Endothelial cell of umbilical vein (primary cell): ENCODE measurements at regions not wholly inside any gene's neighbourhood (a gene's known extent, or its start where the extent isn't known, plus 50 kb on each side); places are given as distances from the start of the nearest gene placed in this dataset.

Experiments used
- BruUV-seq: library from RNA; stranded (reverse); fragments of 400-500 nt; replicated peaks from 2 replicates; lab custom pipeline; 2021; lab: Mats Ljungman, UMichigan
- CTCF ChIA-PET: fragments of 300-600, 350-600 bp; sonication (Branson Sonifier 250); formaldehyde crosslinking; loops from one replicate; lab custom pipeline; 2021; ENCODE audit warnings: antibody characterized with exemption, inconsistent platforms; lab: Charles Lee
- POLR2A ChIA-PET: fragments of 300-600, 350-600 bp; sonication (Branson Sonifier 250); formaldehyde crosslinking; loops from one replicate; lab custom pipeline; 2021; ENCODE audit warnings: antibody characterized with exemption, inconsistent platforms; lab: Charles Lee
- DNase-seq: peaks from one replicate; pipeline ENCODE4 v3.0.0-alpha.2; 2011; ENCODE audit warnings: low read depth, low spot score
- FAIRE-seq: peaks from 2 replicates; lab custom pipeline; 2011; peaks lifted over from hg19 to GRCh38; lab: Jason Lieb, UNC
- H2AFZ ChIP-seq: 2 replicates; pipeline ENCODE4 v1.6.0; 2012; ENCODE audit warnings: low read depth, low read length, control low read depth, inconsistent platforms
- H3K27ac ChIP-seq: 2 replicates; pipeline ENCODE4 v1.5.1; 2011; ENCODE audit warnings: low read depth, mild to moderate bottlenecking, control low read depth, low read length, moderate library complexity; ENCODE audit not compliant: insufficient read depth
- H3K27me3 ChIP-seq, 2 experiments: 2 replicates each; pipeline versions ENCODE4 v1.6.0 to v1.6.1; 2011; ENCODE audit warnings: low read length in 2 of 2, mixed read lengths in 1 of 2; ENCODE audit not compliant: control insufficient read depth in 2 of 2, insufficient read depth in 2 of 2
- H3K36me3 ChIP-seq, 2 experiments: 2 replicates in 1 of 2; 3 replicates in 1 of 2; pipeline ENCODE4 v1.5.1; 2011; ENCODE audit warnings: low read length in 2 of 2, mild to moderate bottlenecking in 1 of 2, moderate library complexity in 1 of 2; ENCODE audit not compliant: control insufficient read depth in 2 of 2, insufficient read depth in 2 of 2; ENCODE audit errors: extremely low read depth in 1 of 2
- H3K4me1 ChIP-seq: 3 replicates; pipeline ENCODE4 v1.5.1; 2011; ENCODE audit warnings: mild to moderate bottlenecking, low read length; ENCODE audit not compliant: control insufficient read depth, insufficient read depth; ENCODE audit errors: extremely low read depth
- H3K4me2 ChIP-seq: 2 replicates; pipeline ENCODE4 v1.6.1; 2011; ENCODE audit warnings: low read length, control low read depth, mixed read lengths; ENCODE audit not compliant: insufficient read depth
- H3K4me3 ChIP-seq, 3 experiments: fragments of 200-600 bp in 1 of 3; sonication (generic), shearing (Covaris generic) in 1 of 3; replicated peaks in 1 of 3; 2 replicates each; pipeline ENCODE4 v1.5.1; 2011 to 2016; ENCODE audit warnings: control low read depth in 3 of 3, low read length in 3 of 3, mild to moderate bottlenecking in 2 of 3, inconsistent platforms in 1 of 3, low read depth in 1 of 3, moderate library complexity in 1 of 3; ENCODE audit not compliant: insufficient read depth in 1 of 3
- H3K79me2 ChIP-seq: 2 replicates; pipeline ENCODE4 v1.6.0; 2012; ENCODE audit warnings: low read length, inconsistent platforms; ENCODE audit not compliant: control insufficient read depth, insufficient read depth
- H3K9ac ChIP-seq: replicated peaks from 2 replicates; pipeline ENCODE3; 2011; ENCODE audit warnings: low read length, control low read depth; ENCODE audit not compliant: insufficient read depth; ENCODE audit errors: extremely low read depth
- H3K9me1 ChIP-seq: replicated peaks from 3 replicates; pipeline ENCODE4 v1.6.0; 2011; ENCODE audit warnings: mild to moderate bottlenecking, low read length; ENCODE audit not compliant: control insufficient read depth, insufficient read depth; ENCODE audit errors: extremely low read depth
- H3K9me3 ChIP-seq: replicated peaks from 2 replicates; pipeline ENCODE4 v1.5.1; 2012; ENCODE audit warnings: low read length, inconsistent platforms; ENCODE audit not compliant: control insufficient read depth, insufficient read depth
- H4K20me1 ChIP-seq: replicated peaks from 2 replicates; pipeline ENCODE3; 2011; ENCODE audit warnings: mild to moderate bottlenecking, low read length; ENCODE audit not compliant: control insufficient read depth, insufficient read depth; ENCODE audit errors: extremely low read depth
- EZH2 ChIP-seq: IDR thresholded peaks from 2 replicates; pipeline ENCODE4 v1.6.1; 2012; ENCODE audit warnings: borderline replicate concordance, low read depth, mild to moderate bottlenecking, moderate library complexity, low read length, inconsistent platforms; ENCODE audit not compliant: severe bottlenecking
- FOS ChIP-seq: IDR thresholded peaks from 2 replicates; pipeline ENCODE4 v1.6.1; 2011; ENCODE audit warnings: mild to moderate bottlenecking, low read length, moderate library complexity, borderline replicate concordance; ENCODE audit not compliant: insufficient read depth
- GATA2 ChIP-seq: IDR thresholded peaks from 2 replicates; pipeline ENCODE4 v1.7.0; 2011; ENCODE audit warnings: low read depth, mild to moderate bottlenecking, moderate library complexity, mixed read lengths, low read length; ENCODE audit not compliant: insufficient read length, insufficient read depth
- JUN ChIP-seq: IDR thresholded peaks from 2 replicates; pipeline ENCODE4 v1.6.1; 2011; ENCODE audit warnings: borderline replicate concordance, low read depth; ENCODE audit not compliant: insufficient read length, insufficient read depth
- MYC ChIP-seq: IDR thresholded peaks from one replicate; pipeline ENCODE4 v1.6.1; 2011; ENCODE audit warnings: mild to moderate bottlenecking, low read depth, low read length
- POLR2A ChIP-seq: IDR thresholded peaks from 2 replicates; pipeline ENCODE4 v1.6.1; 2012; ENCODE audit warnings: low read depth, mild to moderate bottlenecking, control low read depth, low read length
- POLR2AphosphoS5 ChIP-seq: IDR thresholded peaks from 2 replicates; pipeline ENCODE4 v1.6.1; 2012; ENCODE audit warnings: low read depth, mild to moderate bottlenecking, control low read depth, low read length, moderate library complexity; ENCODE audit not compliant: insufficient read depth
- dilution Hi-C: fragments of 300-500 bp; cut with MboI; formaldehyde crosslinking; loops from one replicate; pipeline ENCODE4 v1.15.0; 2019; ENCODE audit warnings: low sequenced_read_pairs; ENCODE audit not compliant: extremely low pct_ligation_motif_present
- intact Hi-C: fragments of 100-400 bp; cut with micrococcal nuclease; formaldehyde crosslinking; loops from one replicate; pipeline ENCODE4 v1.10.0; 2022
- TF ChIP-seq, protein P1 (sequence below): IDR thresholded peaks from 2 replicates; pipeline ENCODE4 v1.6.1; 2011; ENCODE audit not compliant: insufficient read depth, insufficient read length
- TF ChIP-seq, protein P2 (sequence below), 2 donors: IDR thresholded peaks; 1 replicate in 1 of 2; 2 replicates in 1 of 2; pipeline ENCODE4 v1.5.1; 2011; ENCODE audit warnings: low read length in 2 of 2, mild to moderate bottlenecking in 2 of 2, moderate library complexity in 2 of 2, control low read depth in 1 of 2, inconsistent platforms in 1 of 2, low read depth in 1 of 2; ENCODE audit not compliant: insufficient read depth in 1 of 2; ENCODE audit errors: extremely low read depth in 1 of 2

DNA sequence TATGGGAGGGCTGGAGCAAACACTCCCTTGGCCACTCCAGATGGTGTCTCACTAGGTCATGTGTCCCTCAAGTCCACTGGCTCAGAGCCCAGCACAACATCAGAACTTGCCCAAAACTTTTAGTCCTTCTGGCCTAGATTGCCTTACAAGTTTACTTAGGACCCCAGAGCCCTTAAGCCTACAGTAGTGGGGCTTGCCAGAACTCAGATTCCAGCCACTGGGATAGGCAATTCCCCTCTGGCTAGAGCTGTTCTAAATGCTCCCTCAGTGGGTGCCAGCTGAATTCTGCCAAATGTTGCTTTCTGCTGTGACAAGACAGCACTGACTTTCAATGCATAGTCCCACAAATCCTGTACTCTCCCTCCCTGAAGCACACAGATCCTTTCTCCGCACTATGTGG lies 331.1 kb downstream of the HTR7 start:
- POLR2A ChIA-PET, result no interaction called here
- Histone ChIP-seq H2AFZ (no peak overlapping the region), H3K36me3 (no peaks in the 10 kb centered on the region), H3K27me3 (no peaks in the 10 kb centered on the region), H3K9me1 (no peaks in the 10 kb centered on the region), H3K4me1 (peaks cover 3% of the 10 kb centered on the region), H3K9ac (no peak overlapping the region), H3K4me2 (no peak overlapping the region), H3K4me3 (no peak overlapping the region), H3K27ac (no peak overlapping the region), H3K9me3 (no peaks in the 10 kb centered on the region), H3K79me2 (no peaks in the 10 kb centered on the region), H4K20me1 (no peaks in the 10 kb centered on the region)
- no TSS peak for BruUV-seq
- CTCF ChIA-PET, result no interaction called here
- intact Hi-C loops (no loop called here), dilution Hi-C loops (no loop called here)
- FAIRE-seq (no peak), DNase-seq (no peak)
- TF ChIP-seq FOS, result no peak
- no peak for TF ChIP-seq JUN
- no peak for TF ChIP-seq MYC
- TF ChIP-seq EZH2, result no peak
- TF ChIP-seq, protein P1, sequence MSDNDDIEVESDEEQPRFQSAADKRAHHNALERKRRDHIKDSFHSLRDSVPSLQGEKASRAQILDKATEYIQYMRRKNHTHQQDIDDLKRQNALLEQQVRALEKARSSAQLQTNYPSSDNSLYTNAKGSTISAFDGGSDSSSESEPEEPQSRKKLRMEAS, result no peak
- no peak for TF ChIP-seq POLR2A
- TF ChIP-seq GATA2, result no peak
- TF ChIP-seq POLR2AphosphoS5, result no peak
- TF ChIP-seq, protein P2, sequence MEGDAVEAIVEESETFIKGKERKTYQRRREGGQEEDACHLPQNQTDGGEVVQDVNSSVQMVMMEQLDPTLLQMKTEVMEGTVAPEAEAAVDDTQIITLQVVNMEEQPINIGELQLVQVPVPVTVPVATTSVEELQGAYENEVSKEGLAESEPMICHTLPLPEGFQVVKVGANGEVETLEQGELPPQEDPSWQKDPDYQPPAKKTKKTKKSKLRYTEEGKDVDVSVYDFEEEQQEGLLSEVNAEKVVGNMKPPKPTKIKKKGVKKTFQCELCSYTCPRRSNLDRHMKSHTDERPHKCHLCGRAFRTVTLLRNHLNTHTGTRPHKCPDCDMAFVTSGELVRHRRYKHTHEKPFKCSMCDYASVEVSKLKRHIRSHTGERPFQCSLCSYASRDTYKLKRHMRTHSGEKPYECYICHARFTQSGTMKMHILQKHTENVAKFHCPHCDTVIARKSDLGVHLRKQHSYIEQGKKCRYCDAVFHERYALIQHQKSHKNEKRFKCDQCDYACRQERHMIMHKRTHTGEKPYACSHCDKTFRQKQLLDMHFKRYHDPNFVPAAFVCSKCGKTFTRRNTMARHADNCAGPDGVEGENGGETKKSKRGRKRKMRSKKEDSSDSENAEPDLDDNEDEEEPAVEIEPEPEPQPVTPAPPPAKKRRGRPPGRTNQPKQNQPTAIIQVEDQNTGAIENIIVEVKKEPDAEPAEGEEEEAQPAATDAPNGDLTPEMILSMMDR (IDR thresholded peaks at IDR 0.05; ENCODE audit: extremely low read depth in 1 of 2, insufficient read depth in 1 of 2, low read depth in 1 of 2, low read length in 2 of 2), result no peak
